Activated CD4-positive, alpha-beta T cell treated with anti-CD3 and anti-CD28 coated beads, Interleukin-2, amount 50 U/mL, for 1 hour (primary cell): ENCODE measurements at regions not wholly inside any gene's neighbourhood (a gene's known extent, or its start where the extent isn't known, plus 50 kb on each side); places are given as distances from the start of the nearest gene placed in this dataset.
"Not testable (repeated sequence)": the region's sequence is repeated elsewhere in the genome, so short reads cannot be mapped to it uniquely, and the experiment has no call there.

Experiments used
- DNase-seq: peaks from one replicate; pipeline ENCODE4 v3.0.0-alpha.2; 2020

GRCh38 chr10:45118929-45119328 is 118.2 kb downstream of the ZNF22 start:
- no peak for DNase-seq

GRCh38 chr10:45122180-45122860 is 121.6 kb downstream of the ZNF22 start:
- not testable (repeated sequence) for DNase-seq

DNA sequence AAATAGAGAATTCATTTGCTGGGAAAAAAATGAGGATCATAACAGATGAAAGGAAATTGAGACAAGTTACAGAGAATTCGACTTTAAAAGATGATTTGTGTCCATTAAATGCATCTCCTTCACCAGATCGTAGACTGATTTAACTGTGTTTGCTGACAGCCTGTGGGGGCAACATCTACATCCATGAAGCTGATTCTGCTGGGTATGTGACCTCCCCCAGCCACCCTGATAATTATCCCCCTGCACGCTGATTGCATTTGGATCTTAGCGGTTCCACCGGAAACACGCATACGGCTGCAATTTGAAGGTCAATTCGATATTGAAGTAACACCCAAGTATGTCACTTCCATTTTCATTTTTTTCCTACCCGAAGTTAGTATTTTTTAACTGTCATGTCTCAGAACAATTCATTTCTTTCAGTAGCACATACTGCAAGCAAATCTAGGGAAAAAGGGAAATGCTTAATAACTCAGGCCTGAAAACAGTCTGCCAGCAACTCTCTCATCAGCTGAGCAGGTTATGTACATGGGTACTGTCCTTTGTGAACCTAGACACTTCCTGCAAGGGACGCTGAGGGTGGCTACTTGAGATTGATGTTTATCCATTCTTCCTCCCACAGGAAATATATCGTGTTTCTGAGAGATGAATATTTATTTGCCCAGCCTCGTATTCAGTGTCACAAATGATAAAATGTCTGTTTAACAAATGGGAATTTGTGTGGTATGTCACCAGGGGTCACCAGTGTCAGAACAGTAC is 134.9 kb downstream of the ZNF22 start:
- DNase-seq: no peak

- no peak for DNase-seq
Observed at GRCh38 chr10:45136256-45136655, 135.5 kb downstream of the ZNF22 start.

DNA sequence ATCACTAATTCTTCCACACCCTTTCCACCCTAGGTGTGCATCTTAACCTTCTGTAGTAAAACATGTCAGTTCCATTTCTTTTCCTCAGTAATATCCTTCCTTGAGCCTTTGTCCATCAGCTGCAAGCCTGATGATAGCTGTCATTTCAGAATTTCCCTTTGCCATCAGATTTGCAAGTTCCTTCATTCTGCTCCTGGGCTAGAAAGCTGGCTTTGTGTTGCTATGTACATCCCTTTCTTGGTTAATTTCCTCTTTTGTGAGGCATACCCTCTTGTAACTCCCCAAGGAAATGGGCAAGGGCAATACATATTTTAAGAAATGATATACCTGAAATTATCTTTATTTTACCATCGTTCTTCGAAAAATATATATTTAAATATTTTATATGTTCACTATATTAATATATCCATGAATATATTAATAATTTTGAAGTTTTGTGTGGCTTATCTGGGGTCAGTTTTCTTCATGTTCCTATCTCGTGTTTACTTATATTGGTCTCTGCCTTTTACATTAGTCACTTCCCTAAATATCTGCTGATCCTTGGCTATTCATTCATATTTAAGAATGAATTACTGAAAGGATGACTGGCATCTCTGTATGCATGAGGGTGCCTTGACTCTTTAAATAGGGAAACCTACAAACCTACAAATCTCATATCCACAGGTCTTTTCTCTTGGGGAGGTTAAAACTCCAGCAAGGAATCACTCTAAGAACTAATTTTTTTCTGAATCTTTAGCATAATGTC is 143.8 kb downstream of the ZNF22 start:
- DNase-seq: no peak

DNA sequence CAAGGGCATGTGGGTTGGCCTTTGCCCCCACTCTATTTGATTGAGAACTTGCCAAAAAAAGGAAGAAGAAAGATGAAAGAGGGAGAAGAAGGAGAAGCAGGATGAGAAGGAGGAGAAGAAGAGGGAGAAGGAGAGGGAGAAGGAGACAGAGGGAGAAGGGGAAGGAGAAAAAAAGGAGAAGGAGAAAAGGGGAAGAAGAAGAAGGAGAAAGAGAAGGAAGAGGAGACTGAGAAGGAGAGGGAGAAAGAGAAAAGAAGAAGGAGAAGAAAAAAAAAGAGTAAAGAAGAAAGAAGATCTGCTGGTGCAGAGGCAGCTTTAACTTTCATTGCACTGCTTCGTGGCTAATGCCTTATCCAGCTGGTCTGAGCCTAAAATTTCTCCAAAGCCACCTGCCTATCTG is 144.4 kb downstream of the ZNF22 start:
- DNase-seq: not testable (repeated sequence)

DNA sequence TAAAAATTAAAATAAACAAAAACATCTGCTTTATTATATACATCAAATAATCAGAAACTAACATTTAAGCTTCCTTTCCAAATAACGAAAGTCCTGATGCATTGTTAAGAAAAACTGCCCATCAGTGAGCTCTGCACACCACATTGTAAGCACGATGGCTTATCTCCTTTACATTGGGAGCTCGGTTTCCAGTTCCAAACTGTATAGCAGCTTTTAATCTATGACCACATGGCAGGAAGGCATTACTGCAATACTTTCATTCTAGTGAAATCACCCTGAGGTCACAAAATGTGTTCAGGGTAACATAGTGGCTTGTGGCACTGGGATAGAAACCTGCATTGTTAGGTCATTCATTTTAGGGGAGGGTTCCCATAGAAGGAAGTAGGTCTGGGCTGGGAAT is 146.3 kb downstream of the ZNF22 start:
- DNase-seq: no peak

DNA sequence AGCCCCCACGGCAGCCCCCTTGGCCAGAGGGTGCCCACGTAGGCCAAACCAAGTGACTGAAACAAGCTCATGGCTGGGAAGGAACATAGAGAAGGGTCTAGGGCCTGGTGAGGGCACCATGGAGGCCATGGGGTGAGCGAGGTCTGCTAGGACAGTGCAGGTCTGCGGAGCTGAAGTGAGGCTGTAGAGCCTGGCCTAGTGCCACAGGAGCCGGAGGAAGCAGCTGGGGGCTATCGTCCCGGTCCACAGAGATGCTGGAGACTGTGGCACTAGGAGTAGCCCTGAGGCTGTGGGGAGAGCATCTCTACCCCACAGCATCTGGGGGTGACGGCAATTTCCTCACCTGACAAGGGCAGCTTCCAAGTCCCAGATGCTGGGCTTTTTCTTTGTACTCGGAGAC is 150.3 kb downstream of the ZNF22 start:
- no peak for DNase-seq

DNA sequence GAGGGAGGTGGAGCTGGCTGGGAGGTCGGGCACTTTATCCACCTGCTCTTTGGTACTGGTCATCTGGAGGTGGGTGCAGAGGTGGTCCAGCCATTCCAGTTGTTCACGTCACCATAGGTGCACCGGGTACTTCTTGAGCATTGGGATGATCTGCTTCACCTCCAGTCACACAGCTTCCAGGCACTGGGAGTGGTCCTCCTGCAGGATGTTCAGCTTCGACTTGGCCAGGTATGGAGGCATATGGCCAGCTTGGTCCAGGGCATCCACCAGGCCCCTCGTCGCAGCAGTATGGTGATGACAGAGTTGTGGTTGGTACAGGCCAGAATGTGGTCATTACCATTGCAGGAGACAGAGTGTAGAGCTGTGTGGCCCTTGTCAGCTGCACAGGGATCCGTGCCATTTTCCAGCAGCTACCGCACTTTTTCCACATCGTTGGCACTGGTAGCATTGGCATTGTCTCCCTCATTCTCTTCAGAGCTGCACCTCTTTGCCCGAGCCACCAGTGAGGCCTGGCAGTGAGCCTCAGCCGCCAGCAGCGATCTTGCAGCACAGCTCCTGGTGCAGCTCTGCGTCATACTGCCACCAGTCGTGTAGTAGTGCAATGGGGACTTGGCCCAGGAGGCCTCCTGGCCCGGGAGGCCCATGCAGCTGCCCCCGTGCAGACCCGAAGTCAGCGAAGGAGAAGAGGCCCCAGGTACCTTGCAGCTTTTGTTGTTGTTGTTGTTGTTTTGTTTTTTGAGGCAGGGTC is 150.9 kb downstream of the ZNF22 start:
- DNase-seq: no peak

DNA sequence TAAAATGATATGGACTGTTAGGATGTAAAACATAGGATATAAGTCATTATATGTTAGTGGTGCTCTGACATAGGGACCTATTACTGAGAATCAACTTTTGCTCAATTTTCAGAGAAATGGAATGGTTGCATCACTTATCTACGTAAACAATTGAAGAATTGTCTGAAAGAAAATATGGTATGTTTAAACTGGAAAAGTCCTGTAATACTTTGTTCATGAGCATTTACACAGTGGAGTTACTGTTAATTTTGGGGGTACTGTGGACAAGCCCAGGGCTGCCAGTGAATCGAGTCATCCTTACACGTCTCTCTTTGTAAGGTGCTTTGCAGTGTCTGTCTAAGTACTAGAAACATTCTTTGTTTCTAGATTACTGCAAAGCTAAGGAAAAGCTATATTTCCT is 152.0 kb downstream of the ZNF22 start:
- no peak for DNase-seq

DNA sequence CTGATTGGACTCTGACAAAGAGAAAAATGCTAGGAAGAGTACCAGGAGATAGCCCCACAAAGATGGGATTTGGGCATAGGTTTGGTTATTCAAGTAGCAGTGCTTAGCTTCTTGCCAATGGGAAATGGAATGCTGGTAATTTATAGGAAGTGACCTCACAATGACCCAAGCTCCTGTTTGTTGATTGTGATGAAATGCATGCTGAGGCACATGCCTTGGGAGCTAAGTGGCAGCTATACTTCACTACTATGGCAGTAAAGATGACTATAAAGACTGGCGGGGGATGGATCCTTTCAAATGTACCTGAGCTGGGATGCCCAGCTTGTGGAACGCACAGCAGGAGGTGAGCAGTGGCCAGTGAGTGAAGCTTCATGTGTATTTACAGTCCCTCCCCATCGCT is 153.8 kb downstream of the ZNF22 start:
- DNase-seq: no peak

- DNase-seq: no peak
Observed at GRCh38 chr10:45155784-45156183, 155.1 kb downstream of the ZNF22 start.

GRCh38 chr10:45160271-45160670 is 155.1 kb downstream of the OR13A1 start:
- DNase-seq: no peak

DNA sequence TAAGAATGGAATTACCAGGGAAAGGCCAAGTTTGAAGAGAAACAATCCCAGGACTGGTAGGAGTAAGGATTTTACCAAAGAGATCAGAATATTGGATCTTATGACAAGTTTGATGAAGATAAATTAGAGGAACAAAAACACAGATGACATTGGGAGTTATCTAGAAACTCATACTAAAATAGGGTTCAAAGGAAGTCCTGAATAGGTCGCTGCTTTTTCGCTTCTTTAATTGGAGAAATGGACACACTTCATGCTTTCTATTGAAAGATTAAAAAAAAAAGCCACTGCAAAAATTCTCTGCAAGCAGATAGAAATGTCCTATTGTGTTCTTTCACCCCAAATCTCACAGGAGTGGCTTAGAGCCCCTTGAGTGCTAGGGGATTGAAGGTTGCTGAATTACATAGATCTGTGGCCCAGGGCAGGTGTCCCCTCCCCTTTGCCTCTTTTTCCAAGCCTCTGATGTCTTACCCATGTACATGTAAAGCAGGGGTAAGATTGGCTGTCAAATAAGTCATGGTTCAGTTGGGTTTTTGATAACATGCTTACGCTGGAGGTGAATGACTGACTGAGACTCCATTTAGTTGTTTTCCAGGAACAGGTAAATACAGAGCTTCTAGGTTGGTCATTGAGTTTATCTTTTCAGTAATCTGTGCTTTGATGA is 152.0 kb downstream of the OR13A1 start:
- DNase-seq: no peak

DNA sequence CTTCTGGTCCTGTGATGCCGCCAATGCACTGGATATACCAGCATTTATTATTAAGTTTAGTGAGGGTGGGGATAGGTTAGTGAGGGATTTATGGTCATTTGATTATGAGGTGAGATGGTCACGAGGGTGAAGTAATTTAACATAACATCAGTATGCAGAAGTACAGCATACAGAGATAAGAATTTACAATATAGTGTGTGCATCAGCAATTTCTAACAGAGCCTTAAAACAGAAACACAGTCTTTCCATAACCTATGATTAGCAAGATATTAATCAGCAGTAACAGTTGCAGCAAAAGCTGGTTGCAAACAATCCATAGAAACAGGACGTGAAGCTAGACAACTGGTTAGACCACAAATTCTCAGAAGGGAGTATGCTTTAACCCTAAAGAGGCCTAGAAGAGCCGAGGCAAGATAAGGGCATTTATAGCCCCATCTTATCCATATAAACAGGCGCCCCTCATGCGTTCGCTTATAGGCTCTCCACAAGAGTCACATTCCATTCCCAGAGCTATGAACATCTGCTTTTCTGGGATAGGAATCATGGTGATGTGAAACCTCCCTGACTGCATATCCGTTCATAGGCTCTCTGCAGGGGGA is 139.8 kb downstream of the OR13A1 start:
- DNase-seq: not testable (repeated sequence)

DNA sequence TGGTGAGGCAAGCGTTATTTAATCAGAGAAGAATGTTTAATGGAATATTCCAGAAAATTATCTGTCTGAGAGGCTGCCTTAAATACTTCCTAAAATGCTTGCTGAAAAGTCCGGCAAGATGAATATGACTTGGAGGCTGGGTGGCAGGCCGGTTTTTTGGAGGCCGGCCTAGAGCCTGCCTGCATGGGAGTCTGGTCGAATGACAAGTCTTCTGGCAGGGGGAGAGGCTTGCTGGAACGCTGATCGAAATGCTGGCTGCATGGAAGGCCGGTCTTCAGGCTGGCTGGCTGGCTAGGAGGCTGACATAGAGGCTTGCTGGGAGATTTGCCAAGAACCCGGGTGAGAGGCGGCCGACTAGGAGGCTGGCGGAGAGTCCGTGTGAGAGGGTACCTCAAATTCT is 135.7 kb downstream of the OR13A1 start:
- no peak for DNase-seq

- DNase-seq: no peak
Observed at GRCh38 chr10:45180507-45180906, 134.9 kb downstream of the OR13A1 start.

- DNase-seq: no peak
Observed at GRCh38 chr10:45180946-45181875, 134.2 kb downstream of the OR13A1 start.

GRCh38 chr10:45183174-45183573 is 132.2 kb downstream of the OR13A1 start:
- no peak for DNase-seq

DNA sequence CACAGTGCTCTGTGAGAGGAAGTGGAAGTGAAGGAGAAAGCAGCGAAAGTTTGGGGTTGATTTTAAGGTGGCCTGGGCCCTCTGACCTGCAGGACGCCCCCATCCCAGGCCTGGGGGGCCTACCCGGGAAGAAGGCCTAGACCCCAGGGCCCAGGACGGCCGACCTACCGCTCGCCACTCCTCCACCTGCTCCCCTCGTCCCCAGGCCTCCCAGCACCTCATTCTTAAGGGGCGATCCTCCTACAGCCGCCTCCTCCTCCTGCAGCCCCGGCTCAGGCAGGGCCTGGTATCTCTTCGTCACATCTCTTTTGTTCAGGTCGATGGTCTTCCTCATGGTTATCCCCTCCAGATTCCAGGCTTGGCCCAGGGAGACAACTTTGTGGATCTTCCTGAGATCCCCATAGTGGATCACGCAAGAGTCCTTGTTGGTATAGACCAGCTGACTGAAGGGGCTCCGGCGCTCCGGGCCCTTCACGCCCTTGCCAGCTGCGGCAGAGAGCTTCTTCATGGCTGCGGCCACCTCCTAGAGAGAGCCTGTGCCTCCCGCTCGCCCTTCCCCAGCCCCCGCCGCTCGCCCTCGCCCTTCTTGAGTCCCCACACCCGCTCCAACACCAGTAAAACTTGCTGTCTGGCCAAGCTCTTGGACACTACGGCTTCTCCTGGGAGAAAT is 117.5 kb downstream of the OR13A1 start:
- DNase-seq: no peak
